LNCaP clone FGC (cell line): ENCODE measurements at regions not wholly inside any gene's neighbourhood (a gene's known extent, or its start where the extent isn't known, plus 50 kb on each side); places are given as distances from the start of the nearest gene placed in this dataset.

Experiments
- DNase-seq: peaks from one replicate; pipeline ENCODE4 v3.0.0-alpha.2; 2011; ENCODE audit warnings: low read depth
- H3K4me3 ChIP-seq: 2 replicates; pipeline ENCODE4 v1.5.1; 2011; ENCODE audit warnings: mild to moderate bottlenecking, low read depth, low read length, control low read depth
- CTCF ChIP-seq: IDR thresholded peaks from 2 replicates; pipeline ENCODE4 v1.5.1; 2012; ENCODE audit warnings: mild to moderate bottlenecking; ENCODE audit not compliant: control insufficient read depth, insufficient read depth; ENCODE audit errors: extremely low read depth

DNA sequence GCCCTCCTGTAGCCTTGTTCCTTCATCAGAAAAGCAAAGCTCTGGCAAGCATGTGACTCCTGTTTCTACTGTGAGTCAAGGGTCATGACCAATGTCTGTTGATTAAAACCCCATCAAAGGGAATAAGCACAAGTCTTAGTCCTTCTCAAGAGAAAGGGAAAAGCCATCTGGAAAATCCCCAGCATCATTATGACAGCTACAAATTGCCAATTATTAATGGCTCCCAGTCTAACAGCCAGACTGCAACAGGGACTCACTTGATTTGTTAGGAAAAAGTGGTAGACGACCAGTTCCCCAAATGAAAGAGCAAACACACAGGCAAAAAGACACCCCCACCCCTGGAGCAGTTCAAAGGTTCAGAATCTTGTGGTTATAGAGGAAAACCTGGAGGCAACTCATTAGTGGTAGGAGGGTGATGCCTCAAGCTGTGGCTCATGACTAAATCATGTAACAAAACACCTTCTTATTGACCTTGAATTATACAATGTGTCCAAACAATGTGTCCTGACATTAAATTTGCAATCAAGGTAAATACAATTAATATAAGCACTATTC, 315.7 kb downstream of the HNRNPD start:
- DNase-seq: no peak
- H3K4me3 ChIP-seq: no peak overlapping the region
- TF ChIP-seq CTCF: no peak

DNA sequence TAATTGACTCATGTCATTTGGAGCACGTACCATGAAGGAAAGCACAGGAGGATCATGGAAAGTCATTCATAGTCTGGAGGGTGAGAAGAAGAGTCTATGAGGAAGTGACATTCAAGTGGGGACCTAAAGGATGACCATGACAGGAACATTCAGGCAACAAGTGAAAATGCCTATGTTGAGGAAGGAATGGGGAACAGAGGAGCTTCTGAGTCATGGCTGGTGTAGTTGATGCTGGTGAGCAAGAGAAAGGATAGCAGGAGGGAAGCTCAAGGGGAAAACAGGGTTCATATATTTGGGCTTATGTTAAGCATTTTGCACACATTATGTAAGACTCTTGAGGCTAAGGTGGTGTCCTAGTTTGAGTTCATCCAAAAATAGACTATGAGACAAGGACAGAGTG, 318.6 kb downstream of the HNRNPD start:
- no peak for TF ChIP-seq CTCF
- no peak overlapping the region for H3K4me3 ChIP-seq

DNA sequence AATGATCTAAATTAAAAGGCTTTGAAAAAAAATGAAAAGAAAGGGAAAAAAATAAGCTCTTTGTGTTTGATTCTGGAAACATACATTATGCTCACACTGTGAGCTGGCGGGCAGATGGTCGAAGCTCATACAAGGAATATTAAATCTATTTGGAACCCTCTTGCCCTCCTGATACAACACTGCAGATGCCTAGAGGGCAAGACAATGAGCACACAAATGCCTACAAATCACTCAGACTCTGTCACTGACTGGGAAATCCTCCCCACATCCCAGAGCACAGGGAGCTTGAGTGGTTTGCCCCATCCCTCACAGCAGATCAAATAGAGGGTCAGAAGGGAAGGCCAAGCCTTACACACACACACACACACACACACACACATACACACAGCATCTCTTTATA, 320.4 kb downstream of the HNRNPD start:
- TF ChIP-seq CTCF: no peak
- DNase-seq: no peak
- H3K4me3 ChIP-seq: no peak overlapping the region

More for the DNA sequence above, 318.6 kb downstream of the HNRNPD start:
- DNase-seq: no peak

DNA sequence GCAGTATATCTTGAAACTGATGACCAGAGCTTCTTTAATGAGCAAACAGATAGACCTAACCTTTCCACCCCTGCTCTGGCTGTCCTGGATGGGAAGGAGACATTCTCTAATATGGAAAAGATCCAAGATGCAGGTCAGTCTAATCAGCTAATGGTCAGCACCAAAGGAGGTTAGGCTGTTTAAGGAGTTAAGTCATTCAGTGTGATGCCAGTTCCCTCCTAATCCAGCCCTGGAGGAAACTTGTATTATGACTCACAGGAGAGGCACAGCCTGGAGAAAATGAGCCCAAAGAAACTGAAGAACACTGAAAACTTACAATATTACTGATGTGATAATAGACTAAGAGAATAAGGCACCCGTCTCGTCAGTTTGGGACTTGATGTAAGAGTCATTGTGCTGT, 323.0 kb downstream of the HNRNPD start:
- no peak for TF ChIP-seq CTCF
- DNase-seq: no peak
- H3K4me3 ChIP-seq: no peak overlapping the region

DNA sequence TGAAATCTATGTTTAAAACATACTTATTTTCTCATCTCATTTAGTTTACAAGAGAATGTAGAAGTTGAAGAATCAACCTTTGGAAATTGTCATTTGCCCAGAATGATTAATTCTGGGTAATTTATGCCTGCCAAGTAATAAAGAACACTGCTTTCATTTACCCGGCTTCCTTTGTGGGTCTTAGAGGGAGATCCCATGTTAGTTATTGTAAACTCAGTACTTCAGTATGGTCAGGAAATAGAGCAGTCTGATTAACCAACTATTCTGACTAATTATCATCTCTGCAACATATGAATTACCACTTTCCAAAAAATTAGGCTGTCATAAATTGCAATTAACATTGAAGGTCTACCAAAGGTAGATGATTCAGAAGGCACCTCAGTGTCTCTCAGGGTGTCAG, 324.5 kb downstream of the HNRNPD start:
- no peak overlapping the region for H3K4me3 ChIP-seq
- TF ChIP-seq CTCF: no peak
- DNase-seq: no peak

- DNase-seq: no peak
- no peak overlapping the region for H3K4me3 ChIP-seq
- TF ChIP-seq CTCF: no peak
Observed at GRCh38 chr4:82047731-82048130, 326.1 kb downstream of the HNRNPD start.

- no peak overlapping the region for H3K4me3 ChIP-seq
- no peak for DNase-seq
- TF ChIP-seq CTCF: no peak
Observed at GRCh38 chr4:82046796-82047195, 327.0 kb downstream of the HNRNPD start.
